Chondrocyte (in vitro differentiated cells): ENCODE measurements at regions not wholly inside any gene's neighbourhood (a gene's known extent, or its start where the extent isn't known, plus 50 kb on each side); places are given as distances from the start of the nearest gene placed in this dataset.

Experiments used
- DNase-seq: peaks from one replicate; pipeline ENCODE4 v3.0.0; 2021; ENCODE audit warnings: mixed read lengths, low spot score
- H3K27ac Mint-ChIP-seq: one replicate; pipeline ENCODE4 v1.8.0; 2021; ENCODE audit warnings: mild to moderate bottlenecking, moderate library complexity, mixed read lengths; ENCODE audit not compliant: unreplicated experiment
- H3K27me3 Mint-ChIP-seq: 2 replicates; pipeline ENCODE4 v1.8.0; 2021; ENCODE audit warnings: low read depth, mixed read lengths
- H3K36me3 Mint-ChIP-seq: 2 replicates; pipeline ENCODE4 v1.8.0; 2021; ENCODE audit warnings: low read depth, mixed read lengths
- H3K4me1 Mint-ChIP-seq: 2 replicates; pipeline ENCODE4 v1.8.0; 2021; ENCODE audit warnings: low read depth, mild to moderate bottlenecking, mixed read lengths
- H3K4me3 Mint-ChIP-seq: one replicate; pipeline ENCODE4 v1.8.0; 2021; ENCODE audit warnings: mild to moderate bottlenecking, moderate library complexity, mixed read lengths; ENCODE audit not compliant: unreplicated experiment
- H3K9me3 Mint-ChIP-seq: 2 replicates; pipeline ENCODE4 v1.8.0; 2021; ENCODE audit warnings: low read depth, mixed read lengths
- CTCF ChIP-seq: fragments of 200-600 bp; sonication (generic); IDR thresholded peaks from 2 replicates; pipeline ENCODE4 v1.5.0; 2021; ENCODE audit warnings: antibody characterized with exemption, mild to moderate bottlenecking, moderate library complexity

GRCh38 chr20:24781418-24781980 lies 167.6 kb upstream of the CST7 start:
- no peaks in the 10 kb centered on the region for H3K36me3 Mint-ChIP-seq
- no peak overlapping the region for H3K4me3 Mint-ChIP-seq
- peaks cover 51% of the 10 kb centered on the region for H3K4me1 Mint-ChIP-seq
- peak; percentile 57 for DNase-seq
- no peaks in the 10 kb centered on the region for H3K27me3 Mint-ChIP-seq
- no peaks in the 10 kb centered on the region for H3K9me3 Mint-ChIP-seq
- TF ChIP-seq CTCF, result peak; percentile 81
- no peak overlapping the region for H3K27ac Mint-ChIP-seq

- Mint-ChIP-seq H3K4me1 (peaks cover 51% of the 10 kb centered on the region), H3K27me3 (no peaks in the 10 kb centered on the region), H3K27ac (no peak overlapping the region), H3K9me3 (no peaks in the 10 kb centered on the region), H3K36me3 (no peaks in the 10 kb centered on the region), H3K4me3 (no peak overlapping the region)
- peak; percentile 32 for DNase-seq
- no peak for TF ChIP-seq CTCF
These were observed 166.8 kb upstream of the CST7 start for GRCh38 chr20:24782301-24782700.

- peak; percentile 84 for DNase-seq
- peak overlapping the region; percentile 64 for H3K27ac Mint-ChIP-seq
- no peaks in the 10 kb centered on the region for H3K36me3 Mint-ChIP-seq
- H3K4me3 Mint-ChIP-seq, result no peak overlapping the region
- H3K4me1 Mint-ChIP-seq, result peaks cover 44% of the 10 kb centered on the region
- no peaks in the 10 kb centered on the region for H3K27me3 Mint-ChIP-seq
- no peaks in the 10 kb centered on the region for H3K9me3 Mint-ChIP-seq
- TF ChIP-seq CTCF, result peak; percentile 44
These were observed 166.1 kb upstream of the CST7 start for GRCh38 chr20:24782801-24783630.

DNA sequence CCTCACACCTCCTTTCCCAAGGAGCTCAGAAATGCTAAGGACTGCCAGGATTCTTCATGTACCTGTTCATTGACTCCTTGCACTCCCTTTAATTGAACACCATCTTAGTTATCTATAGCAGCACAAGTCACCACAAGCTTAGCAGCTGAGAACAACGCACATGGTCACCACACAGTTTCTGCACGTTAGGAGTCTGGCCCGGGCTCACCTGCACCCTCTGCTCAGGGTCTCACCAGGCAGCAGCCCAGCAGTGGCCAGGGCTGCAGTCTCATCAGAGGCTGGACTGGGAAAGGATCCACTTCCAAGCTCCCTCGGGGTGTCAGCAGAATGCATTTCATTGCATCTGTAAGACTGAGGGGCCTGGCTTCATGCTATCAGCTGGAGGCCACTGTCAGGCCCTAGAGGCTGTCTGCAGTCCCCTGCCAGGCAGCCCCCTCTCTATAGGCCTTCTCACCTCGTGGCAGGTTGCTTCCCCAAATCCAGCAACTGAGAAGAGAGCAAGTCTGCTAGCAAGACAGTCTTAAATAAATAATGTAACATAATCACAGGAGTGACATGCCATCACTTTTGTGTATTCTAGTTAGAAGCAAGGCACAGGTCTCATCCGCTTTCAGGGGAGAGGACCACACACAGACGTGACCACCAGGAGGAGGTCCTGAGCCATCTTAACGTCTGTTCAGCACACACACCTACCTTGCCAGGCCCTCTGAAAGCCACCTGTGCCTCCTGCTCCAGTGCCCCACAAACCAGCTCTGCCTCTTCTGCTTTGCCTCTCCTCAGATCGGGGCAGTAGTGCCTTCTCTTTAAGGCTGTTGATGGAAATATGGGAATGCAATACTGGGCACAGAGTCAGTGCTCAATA lies 165.2 kb upstream of the CST7 start:
- TF ChIP-seq CTCF, result no peak
- peak overlapping the region; percentile 17 for H3K27ac Mint-ChIP-seq
- peaks cover 36% of the 10 kb centered on the region for H3K4me1 Mint-ChIP-seq
- DNase-seq, result peak; percentile 59
- H3K4me3 Mint-ChIP-seq, result no peak overlapping the region
- no peaks in the 10 kb centered on the region for H3K9me3 Mint-ChIP-seq
- no peaks in the 10 kb centered on the region for H3K27me3 Mint-ChIP-seq
- no peaks in the 10 kb centered on the region for H3K36me3 Mint-ChIP-seq

DNA sequence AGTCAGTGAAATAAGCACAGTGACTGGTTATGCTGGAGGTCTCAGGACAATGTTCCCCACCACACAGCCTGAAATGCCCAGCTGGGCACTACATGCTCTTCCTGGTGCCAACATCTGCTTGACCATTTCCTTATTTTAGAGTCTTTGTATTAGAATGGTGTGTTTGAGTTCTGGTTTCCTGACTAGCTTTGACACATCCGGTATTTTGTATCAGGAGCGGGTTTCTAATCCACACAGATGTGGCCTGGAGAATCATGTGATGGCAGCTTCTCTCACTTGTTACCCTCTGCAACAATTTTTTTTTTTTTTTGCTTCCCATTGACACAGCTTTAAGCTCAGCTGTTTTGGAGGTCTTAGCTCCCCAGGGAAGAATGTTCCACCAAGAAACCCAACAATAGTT lies 164.5 kb upstream of the CST7 start:
- no peaks in the 10 kb centered on the region for H3K27me3 Mint-ChIP-seq
- no peaks in the 10 kb centered on the region for H3K36me3 Mint-ChIP-seq
- H3K27ac Mint-ChIP-seq, result no peak overlapping the region
- H3K9me3 Mint-ChIP-seq, result no peaks in the 10 kb centered on the region
- TF ChIP-seq CTCF, result no peak
- no peak overlapping the region for H3K4me3 Mint-ChIP-seq
- no peak for DNase-seq
- peaks cover 28% of the 10 kb centered on the region for H3K4me1 Mint-ChIP-seq
